GM21786 (cell line): ENCODE measurements at regions not wholly inside any gene's neighbourhood (a gene's known extent, or its start where the extent isn't known, plus 50 kb on each side); places are given as distances from the start of the nearest gene placed in this dataset.
"Not testable (repeated sequence)": the region's sequence is repeated elsewhere in the genome, so short reads cannot be mapped to it uniquely, and the experiment has no call there.

Experiments
- ATAC-seq: cut with Tn5 transposase; IDR thresholded peaks from one replicate; pipeline ENCODE4 v1.9.1; 2021; ENCODE audit not compliant: unreplicated experiment

GRCh38 chr6:150681578-150682395, 82.1 kb downstream of the PLEKHG1 start:
- ATAC-seq, result no peak

DNA sequence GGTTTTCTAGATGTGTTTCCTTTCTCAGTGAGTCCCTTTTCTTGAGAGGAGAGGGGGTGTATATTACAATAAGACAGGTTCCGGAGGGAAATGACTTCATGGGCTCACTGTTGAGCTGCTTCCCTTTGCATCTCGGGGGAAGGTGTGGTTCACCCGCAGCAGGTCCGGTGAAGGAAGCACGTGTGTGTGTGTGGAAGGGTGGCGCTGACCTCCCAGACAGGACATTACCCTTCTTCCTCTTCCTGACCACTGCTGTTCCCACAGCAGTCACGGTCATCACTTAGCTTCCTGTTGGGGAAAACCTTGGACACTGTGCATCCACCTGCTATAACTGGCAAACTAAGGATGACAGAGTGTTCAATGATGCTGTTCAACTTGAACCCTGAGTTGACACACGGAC, 83.6 kb downstream of the PLEKHG1 start:
- no peak for ATAC-seq

GRCh38 chr6:150684161-150684560, 84.5 kb downstream of the PLEKHG1 start:
- ATAC-seq, result no peak

GRCh38 chr6:150684714-150685459, 85.2 kb downstream of the PLEKHG1 start:
- no peak for ATAC-seq

DNA sequence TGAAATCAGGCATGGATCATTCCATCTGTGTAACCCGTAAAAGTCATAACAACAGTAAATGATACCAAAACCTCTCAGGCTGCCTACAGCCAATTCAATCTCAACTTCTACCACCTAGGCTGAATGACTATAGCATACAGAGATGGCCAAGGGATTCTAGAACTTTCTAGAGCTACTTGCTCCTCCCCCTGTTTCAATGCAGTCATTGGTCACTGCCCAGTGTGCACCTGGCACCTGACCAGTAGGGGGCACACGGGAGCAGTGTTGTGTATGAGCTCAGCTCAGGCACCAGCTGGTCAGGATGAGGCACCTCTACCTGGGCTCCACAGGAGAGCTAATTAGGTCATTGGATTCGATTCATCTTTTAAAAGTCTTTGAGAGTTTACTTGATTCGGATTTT, 86.2 kb downstream of the PLEKHG1 start:
- peak; percentile 52 for ATAC-seq

- no peak for ATAC-seq
Observed at GRCh38 chr6:150686566-150686965, 86.9 kb downstream of the PLEKHG1 start.

DNA sequence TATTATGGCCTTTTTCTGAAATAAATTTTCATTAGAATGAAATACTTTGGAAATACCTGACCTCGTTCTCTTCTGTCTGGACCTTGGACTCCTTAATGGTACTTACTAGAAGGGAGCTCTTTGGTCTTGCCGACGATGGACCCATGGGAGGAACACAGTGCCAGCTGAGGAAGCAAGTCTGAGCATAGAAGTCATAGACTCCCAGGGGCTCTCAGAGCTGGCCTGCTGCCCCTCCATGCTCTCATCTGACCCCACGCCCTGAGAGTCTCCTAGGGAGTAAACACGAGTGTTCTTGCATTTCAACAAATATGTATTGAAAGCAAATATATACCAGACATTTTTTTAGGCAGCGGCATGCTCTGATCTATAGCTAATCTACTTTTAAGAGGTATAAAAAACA, 87.8 kb downstream of the PLEKHG1 start:
- ATAC-seq, result no peak

- peak; percentile 52 for ATAC-seq
Observed at GRCh38 chr6:150689900-150690590, 90.4 kb downstream of the PLEKHG1 start.

DNA sequence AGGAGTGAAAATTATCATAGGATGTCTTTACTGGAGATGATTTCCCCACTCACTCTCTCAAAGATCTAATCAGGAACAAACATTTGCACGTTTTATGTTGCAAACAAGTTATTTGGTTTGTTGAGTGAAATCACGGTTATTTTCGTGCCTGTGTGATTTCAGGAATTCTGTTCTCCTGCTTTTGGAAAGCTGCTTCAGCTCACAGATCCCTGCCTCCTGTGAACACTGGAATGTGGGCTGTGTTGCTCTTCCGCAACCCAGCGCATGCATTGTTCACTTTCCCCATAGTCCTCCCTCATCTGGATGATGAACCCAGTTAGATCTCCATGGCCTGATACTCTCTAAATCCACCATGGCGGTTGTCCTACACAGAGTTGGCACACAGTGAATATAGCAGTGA, 91.0 kb downstream of the PLEKHG1 start:
- ATAC-seq, result no peak

DNA sequence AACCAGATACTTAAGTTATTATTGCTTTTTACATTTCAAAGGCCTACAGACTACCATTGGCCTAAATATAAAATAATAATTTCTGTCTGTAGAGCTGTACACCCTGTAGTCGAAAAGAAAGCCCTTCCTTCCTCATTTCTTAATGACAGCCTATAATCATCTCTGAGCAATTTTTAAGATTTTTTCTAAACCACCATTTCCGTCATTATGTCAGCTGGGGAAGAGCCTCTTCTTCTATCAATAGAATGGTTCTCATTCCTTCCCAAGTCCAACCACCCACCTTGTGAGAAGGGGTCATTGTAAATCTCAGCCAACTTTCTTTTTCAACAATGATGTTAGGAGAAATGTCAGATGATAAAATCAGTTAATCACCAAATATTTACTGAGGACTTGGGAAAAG, 91.8 kb downstream of the PLEKHG1 start:
- ATAC-seq, result no peak

DNA sequence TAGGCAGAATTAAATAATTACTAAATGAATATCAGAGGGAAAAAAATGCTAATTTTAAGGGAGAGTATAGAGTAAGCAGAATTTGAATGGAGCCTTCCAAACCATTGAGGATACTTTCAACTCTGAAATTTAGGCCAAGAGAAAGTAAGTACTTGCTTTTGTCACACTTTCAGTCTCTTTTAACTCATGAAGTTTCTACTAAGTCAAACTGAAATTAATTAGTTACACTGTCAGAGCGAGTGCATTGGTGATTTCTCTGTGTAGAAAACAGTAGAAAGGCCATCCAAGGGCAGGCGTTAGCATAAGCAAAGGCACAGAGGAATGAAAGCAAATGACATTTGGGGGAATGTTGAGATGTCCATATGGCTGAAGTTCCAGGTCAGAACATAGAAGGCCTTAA, 92.9 kb downstream of the PLEKHG1 start:
- ATAC-seq, result peak; percentile 74

GRCh38 chr6:150694889-150695288, 95.2 kb downstream of the PLEKHG1 start:
- no peak for ATAC-seq

DNA sequence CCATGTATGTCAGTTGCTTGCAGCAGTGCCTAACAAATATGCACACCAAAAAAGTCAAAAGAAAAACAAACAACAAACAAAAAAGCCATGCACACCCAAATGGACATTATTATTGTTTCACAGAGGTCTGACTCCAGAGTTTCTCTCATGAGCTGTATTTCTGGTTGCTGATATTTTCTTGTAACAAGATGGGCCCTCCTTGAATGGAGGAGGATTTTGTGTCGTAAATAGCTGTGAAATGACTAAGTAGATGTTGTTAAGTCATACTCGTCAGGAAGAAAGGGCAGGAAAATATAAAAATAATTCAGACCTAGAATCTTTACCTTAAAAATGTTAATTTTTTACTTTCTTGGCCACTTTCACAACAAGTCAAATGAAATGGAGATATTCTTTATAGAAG, 96.0 kb downstream of the PLEKHG1 start:
- no peak for ATAC-seq

DNA sequence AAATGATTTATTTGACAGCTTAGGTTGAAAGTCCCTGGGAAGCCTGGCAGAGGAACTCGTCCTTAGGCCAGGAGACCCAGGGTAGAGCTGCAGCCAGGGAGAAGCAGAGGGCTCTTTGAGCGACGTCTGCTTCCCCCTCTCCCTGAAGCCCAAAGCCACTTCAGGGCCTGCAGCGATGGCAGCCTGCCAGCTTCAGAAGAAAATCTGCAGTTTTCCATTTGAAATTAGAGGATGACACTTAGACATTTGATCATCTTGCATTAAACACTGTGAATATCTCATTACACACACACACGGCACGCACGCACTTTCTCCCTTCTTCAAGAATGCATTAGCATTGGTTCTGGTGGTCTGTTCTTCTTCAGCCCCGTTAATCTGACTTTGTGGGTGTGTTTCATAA, 96.5 kb downstream of the PLEKHG1 start:
- no peak for ATAC-seq

DNA sequence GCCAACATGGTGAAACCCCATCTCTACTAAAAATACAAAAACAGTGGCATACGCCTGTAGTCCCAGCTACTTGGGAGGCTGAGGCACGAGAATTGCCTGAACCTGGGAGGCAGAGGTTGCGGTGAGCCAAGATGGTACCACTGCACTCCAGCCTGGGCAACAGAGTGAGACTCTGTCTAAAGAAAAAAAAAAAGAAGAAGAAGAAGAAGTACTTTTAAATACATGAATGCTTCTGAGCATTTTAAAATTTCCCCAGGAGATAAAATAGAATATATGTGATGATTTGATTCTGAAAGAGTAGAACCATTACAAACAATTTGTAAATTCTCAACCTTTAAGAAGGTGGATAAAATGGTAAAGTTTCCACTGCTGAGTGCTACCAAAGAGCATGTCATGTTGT, 97.2 kb downstream of the PLEKHG1 start:
- ATAC-seq, result not testable (repeated sequence)

- no peak for ATAC-seq
Observed at GRCh38 chr6:150697515-150697914, 97.8 kb downstream of the PLEKHG1 start.

DNA sequence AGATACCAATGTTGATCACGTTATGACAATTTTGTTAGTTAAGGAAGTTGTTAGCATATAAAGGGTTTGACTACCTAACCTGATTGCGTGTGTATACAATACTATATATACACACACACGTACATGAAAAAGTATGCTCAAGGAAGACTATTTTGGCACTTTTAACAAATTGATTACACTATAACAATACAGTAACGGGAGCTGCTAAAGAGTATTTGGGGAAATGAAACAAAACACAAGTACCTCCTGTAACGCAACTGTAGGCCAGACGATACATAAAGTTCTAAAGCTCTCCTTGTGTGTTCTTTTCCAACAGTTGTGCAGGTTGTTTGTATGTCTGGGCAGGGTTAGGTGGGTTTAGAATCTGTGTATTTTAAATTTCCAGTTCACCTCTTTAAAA, 98.7 kb downstream of the PLEKHG1 start:
- ATAC-seq, result peak; percentile 56

DNA sequence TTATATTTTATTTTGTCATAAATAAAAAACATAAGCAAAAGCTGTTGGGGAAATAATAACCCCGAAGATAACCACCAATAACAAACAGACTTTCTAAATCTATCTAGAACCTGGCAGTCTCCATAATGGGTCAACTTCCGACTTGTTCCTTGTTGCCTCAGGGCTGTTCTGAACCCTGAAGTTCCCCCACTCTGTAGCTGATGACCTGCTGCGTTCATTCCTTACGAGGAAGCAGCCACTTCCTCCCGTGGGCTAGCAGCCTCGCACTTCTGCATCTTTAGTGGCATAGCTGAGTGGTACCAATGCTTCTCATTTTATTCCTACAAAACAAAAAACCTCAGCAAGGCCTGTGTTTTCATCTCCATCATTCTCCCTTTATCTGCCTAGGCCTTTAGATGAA, 103.0 kb downstream of the PLEKHG1 start:
- no peak for ATAC-seq

- no peak for ATAC-seq
Observed at GRCh38 chr6:150704447-150705192, 104.9 kb downstream of the PLEKHG1 start.

GRCh38 chr6:150705392-150705791, 105.7 kb downstream of the PLEKHG1 start:
- no peak for ATAC-seq

DNA sequence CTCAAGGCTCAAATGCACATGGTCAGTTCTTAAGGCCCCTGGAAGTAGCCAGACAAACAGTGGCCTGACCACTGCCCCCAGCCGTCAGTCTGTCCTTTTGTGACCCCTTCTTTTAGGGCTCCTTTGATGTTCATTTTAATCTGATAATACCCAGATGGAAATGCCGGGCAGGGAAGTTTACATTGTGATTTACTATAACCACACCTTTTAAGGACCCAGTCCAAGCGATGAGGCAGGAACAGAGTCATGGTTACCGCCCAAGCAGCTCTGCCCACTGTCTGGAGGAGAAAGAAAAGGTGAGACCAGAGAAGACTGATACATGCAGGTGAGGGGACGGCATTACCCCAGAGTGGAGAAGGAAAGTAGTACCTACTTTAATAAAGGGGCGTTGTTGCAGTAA, 110.6 kb downstream of the PLEKHG1 start:
- no peak for ATAC-seq
